ENCODE measurements at regions not wholly inside any gene's neighbourhood (a gene's known extent, or its start where the extent isn't known, plus 50 kb on each side); places are given as distances from the start of the nearest gene placed in this dataset.

GRCh38 chr20:11799281-11799684, 118.4 kb upstream of the BTBD3 start:
- no peak for TF ChIP-seq MAX (IDR thresholded peaks at IDR 0.05; ENCODE audit: low read depth)
- no peak for TF ChIP-seq CTCF (IDR thresholded peaks at IDR 0.05)
- no peak for TF ChIP-seq POLR2AphosphoS5 (IDR thresholded peaks at IDR 0.05; ENCODE audit: low read depth, low read length)
- TF ChIP-seq, protein P1, sequence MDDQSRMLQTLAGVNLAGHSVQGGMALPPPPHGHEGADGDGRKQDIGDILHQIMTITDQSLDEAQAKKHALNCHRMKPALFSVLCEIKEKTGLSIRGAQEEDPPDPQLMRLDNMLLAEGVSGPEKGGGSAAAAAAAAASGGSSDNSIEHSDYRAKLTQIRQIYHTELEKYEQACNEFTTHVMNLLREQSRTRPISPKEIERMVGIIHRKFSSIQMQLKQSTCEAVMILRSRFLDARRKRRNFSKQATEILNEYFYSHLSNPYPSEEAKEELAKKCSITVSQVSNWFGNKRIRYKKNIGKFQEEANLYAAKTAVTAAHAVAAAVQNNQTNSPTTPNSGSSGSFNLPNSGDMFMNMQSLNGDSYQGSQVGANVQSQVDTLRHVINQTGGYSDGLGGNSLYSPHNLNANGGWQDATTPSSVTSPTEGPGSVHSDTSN (IDR thresholded peaks at IDR 0.05): no peak
- no peak for TF ChIP-seq TCF12 (IDR thresholded peaks at IDR 0.05)
